ENCODE measurements at regions not wholly inside any gene's neighbourhood (a gene's known extent, or its start where the extent isn't known, plus 50 kb on each side); places are given as distances from the start of the nearest gene placed in this dataset.
A peak's percentile ranks its signal among the peaks of the same experiment; 100 is the strongest.

DNA sequence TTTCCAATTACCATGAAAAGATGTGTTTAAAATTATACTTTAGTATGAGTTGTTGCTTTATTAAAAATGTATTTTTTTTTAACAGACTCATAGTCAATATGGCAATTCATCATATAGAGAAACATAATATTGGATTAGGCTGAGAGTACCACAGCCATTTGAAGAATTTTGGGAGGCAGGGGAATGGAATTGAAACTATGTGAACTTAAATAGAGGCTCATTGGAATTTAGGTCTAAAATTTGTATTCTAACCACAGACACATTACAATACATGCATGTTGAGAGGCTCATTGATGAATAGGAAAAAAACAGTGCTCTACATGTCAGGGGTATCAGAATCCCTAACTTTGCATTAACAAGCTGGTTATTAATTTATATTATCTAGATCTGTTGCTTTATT, 269.6 kb downstream of the DKK2 start:
- DNase-seq = no peak

DNA sequence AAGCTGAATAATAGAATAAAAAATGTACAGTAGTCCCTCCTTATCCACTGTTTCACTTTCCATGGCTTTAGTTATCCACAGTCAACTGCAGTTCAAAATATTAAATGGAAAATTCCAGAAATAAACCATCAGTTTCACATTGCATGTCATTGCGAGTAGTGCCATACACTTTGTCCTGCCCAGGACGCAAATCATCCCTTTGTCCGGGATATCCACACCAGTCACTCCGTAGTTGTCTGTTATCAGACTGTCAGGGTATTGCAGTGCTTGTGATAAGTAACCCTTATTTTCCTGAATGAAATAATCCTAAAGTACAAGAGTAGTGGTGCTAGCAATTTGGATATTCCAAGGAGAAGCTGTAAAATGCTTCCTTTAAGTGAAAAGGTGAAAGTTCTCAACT, 271.3 kb downstream of the DKK2 start:
- DNase-seq = no peak

DNA sequence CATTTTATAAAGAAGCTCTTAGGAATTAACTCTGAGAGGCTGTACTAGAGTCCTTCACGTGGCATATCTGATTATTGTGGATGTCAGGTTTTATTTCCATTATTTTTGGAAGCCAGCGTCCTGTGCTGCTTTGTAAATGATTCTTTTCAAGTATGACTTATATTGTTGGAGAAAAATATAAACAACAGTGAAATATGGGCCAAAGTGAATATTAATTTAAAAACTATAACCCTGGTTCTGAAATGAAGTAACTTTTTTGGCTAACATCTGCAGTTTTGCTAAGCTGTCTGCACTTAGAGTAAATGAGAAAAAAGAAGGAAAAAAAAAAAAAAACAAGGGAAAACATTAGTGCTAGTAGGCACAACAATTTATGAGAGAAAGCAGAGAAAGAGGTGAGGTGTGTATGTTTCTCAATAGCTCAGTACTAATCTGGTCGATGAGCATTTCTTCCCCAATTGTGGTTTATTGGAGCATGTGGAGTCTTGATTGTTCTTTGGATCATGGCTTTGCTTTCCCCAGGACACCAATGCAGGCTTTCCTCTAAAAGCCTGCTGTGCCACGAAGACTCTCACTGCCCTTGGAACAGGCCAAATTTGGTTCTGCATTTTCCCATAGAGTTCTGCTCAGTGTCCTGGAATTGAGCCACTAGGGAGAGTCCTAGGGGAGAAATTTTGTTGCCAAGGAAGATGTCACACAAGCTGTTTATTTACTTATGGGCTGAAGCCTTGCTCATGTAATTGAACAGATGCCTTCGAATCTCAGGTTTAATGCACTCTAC, 273.3 kb downstream of the DKK2 start:
- DNase-seq = no peak

- no peak for DNase-seq
These were observed 282.7 kb downstream of the DKK2 start for GRCh38 chr4:106753426-106753825.

DNA sequence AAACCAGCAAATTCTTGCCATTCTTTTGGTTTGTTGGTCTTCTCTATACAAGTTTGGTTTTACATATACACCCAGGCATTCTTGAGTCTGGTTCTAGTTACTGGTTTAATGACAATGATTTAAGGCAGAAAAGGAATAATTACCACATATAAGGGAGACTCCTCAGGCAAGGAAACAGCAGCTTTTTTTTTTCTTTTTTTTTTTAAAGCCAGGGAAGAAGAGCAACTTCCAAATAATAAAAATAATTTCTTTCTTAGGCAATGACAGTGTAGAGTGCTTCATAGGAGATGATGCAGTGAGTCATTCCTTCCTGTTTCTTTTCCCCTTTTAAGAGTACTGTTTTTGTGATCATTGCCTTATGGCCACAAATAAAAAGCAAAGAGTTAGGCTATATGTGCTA, 289.7 kb downstream of the DKK2 start:
- peak; percentile 40 to 66 for DNase-seq

DNA sequence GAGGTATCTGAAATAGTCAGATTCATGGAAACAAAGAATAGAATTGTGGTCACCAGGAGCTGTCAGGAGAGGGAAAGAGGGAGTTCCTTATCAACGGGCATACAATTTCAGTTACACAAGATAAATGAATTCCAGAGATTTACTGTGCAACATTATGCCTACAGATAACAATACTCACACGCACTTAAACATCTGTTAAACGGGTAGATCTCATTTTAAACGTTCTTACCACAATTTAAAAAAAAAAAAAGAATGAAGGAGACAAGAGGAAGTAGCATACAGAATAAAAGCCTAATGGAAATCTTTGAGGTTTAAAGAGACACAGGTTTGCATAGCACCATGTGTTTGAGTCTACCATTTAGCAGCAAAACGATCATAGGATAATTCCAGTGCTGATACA, 298.0 kb downstream of the DKK2 start:
- no peak for DNase-seq

GRCh38 chr4:106718548-106718947, 317.6 kb downstream of the DKK2 start:
- DNase-seq = no peak

GRCh38 chr4:106717091-106717490, 319.0 kb downstream of the DKK2 start:
- DNase-seq = no peak

DNA sequence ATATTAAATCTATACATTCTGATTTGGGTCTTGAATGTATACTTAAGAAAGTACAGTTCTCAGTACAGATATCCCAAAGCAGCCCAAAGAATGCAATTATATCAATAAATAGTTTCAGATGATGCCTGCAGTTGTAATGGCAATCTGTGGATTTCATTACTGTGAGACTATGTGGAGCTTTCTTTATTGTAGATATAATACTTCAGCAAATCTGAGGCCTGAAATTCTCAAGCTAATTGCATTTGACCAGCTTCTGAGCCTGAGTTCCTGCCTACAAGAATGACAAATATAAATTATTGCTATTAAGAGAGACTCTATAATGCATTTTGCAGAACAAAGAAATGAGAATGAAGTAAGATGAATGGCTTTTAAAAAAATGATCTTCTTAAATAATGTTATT, 320.3 kb downstream of the DKK2 start:
- no peak for DNase-seq

GRCh38 chr4:106708464-106708816, 327.7 kb downstream of the DKK2 start:
- peak; percentile 57 to 87 for DNase-seq

- peak; percentile 60 to 78 for DNase-seq
These were observed 328.2 kb downstream of the DKK2 start for GRCh38 chr4:106707776-106708463.

DNA sequence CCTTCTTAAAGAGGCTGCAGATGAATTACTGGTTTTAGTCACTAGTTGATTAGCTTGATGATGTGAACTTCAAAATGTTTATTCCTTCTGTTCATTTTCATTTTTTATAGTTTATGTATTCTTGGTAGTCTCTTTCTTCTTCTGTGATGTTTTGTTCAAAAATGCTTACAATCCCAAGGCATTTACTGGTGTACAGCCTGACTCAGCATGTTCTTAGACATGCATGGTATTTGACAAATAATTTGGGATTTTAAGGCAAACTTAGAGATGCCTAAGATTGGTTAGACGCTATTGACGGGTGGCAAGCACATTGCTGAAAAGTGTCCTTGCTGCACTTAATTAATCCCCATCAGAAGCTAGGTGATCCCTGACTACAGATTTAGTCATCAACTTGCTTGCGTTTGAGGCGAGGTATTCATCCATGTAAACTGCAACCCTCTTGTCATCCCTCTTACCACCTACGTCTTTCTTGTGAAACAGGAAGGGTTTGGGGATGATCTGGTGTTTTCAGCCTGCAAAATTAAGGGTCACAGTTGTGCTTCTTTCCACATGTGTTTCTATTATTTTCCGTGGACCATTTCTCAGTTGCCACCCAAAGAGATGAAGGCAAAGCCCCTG, 331.8 kb downstream of the DKK2 start:
- DNase-seq = peak in 1 of 2 donors; percentile 2

GRCh38 chr4:106700321-106700720, 331.7 kb upstream of the GIMD1 start:
- DNase-seq = no peak

GRCh38 chr4:106698621-106699195, 330.1 kb upstream of the GIMD1 start:
- no peak for DNase-seq

DNA sequence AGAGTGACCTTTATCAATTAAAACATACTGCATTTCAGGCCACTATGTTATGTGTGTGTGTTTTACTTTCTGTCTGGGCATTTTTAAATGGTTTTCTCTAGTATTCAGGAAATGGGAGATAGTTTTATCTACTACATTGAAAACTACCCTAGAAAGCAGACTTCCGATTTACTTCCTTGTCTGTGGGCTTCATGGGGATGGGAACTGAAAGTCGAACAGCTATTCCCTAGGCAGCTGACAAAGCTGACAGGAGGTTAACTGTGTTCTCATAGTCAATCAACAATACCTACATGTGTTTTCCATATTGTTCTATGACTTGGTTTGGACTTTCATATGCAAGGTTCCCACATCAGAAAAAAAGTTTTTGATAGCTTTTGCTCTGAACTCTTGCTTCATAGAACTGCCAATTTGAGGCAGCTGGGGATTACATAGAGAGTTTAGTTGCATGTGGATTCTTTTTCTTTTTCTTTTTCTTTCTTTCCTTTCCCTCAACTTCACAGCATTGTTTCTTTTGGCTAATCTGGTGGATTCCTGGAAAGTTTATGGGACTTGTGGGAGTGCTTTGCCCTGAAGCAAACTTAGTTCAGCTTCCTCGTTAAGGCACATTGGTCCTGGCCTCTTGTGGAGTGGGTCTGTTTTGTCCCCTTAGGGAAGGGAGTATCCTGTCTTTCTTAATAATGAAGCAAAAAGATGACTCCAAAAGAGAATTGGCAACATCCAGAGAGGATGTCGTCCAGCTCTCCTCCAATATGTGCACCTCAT, 327.1 kb upstream of the GIMD1 start:
- peak in 1 of 2 donors; percentile 8 for DNase-seq

GRCh38 chr4:106694232-106694631, 325.7 kb upstream of the GIMD1 start:
- peak; percentile 24 to 44 for DNase-seq

DNA sequence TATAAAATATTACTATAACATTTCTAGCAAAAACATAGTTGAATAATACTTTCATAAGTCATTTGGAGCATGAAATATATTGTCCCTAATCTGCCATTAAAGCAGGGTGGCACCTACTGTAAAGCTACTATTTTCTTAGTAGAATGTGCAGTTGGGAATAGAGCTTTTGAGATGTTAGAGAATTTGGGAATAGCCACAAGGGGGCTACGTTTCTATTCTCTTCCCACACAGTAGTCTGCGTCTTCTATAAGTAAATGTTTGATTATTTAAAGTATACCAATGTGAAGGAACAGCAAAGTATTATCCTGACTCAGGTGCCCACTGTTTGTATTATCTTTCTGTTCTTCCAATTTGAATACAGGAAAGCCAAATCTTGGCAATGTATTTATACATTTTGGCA, 323.2 kb upstream of the GIMD1 start:
- DNase-seq = no peak

GRCh38 chr4:106690487-106690886, 321.9 kb upstream of the GIMD1 start:
- DNase-seq = peak; percentile 62

DNA sequence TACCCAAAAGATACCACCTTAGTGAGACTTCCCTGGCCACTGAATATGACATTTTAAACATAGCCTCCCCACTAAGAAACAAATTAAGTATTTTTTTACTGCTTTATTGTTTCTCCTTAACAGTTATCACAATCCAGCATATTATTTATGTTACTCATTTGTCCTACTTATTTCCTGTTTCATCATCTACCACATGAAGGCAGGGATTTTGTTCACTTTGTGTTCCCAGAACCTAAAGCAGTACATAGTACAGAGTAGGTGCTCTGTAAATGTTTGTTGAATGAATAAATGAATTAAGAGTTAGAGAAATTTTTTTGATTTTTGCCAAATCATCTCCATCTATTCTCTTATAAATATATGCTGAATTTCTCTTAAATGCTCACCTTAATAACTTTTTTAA, 318.4 kb upstream of the GIMD1 start:
- no peak for DNase-seq

DNA sequence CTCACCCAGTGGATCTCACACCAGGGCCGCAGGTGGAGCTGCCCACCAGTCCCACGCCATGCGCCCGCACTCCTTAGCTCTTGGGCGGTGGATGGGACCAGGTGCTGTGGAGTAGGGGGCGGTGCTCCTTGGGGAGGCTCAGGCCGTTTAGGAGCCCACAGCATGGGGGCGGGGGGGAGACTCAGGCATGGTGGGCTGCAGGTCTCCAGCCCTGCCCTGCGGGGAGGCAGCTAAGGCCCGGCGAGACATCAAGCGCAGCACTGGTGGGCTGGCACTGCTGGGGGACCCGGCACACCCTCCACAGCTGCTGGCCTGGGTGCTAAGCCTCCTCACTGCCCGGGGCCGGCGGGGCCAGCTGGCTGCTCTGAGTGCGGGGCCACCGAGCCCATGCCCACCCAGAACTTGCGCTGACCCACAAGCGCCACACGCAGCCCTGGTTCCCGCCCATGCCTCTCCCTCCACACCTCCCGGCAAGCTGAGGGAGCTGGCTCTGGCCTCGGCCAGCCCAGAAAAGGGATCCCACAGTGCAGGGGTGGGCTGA, 312.9 kb upstream of the GIMD1 start:
- no peak for DNase-seq

DNA sequence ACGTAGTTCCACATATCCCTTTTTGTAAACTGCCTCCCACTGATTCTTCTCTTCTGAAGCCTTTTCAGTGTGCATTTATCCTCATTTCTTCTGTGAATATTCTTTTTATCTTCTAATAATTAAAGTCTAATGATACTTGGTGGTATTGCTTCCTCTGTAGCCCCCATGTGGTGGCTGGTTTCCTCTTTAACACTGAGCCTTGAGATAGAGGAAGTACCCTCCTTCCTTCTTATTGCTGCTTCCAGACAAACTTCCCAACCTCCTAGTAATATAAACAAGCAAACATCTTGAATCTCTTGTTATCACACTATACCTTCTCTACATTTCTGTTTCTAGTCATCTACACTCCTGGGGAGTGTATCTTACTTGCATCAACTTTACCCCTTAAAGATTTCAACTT, 310.5 kb upstream of the GIMD1 start:
- DNase-seq = peak; percentile 25 to 47

DNA sequence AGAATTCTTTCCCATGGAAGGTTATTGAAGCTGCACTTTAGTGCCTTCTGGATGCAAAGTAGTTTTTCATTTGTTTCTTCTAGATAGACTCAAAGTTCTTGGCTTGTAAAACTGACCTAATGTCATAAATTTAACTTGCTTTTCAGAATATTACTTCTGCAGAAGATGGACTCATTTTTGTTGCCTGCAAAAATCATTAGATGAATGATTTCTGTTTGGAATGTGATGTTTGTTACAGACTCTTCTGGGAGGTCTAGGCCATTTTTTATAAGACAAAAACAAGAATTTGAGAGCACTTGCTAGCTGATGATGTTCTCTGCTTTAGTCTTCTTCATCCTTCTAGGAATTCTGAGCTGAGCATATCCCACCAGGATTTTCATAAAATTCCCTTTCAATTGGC, 308.6 kb upstream of the GIMD1 start:
- no peak for DNase-seq

Data from inflammatory macrophage (primary cell).